Mucosa of descending colon (tissue), 3 donors: ENCODE measurements at regions not wholly inside any gene's neighbourhood (a gene's known extent, or its start where the extent isn't known, plus 50 kb on each side); places are given as distances from the start of the nearest gene placed in this dataset.

Source experiments
- ATAC-seq: fragments of 200-7000 bp; cut with Tn5 transposase; one replicate; pipeline ENCODE4 v1.9.1; 2020; ENCODE audit warnings: mild to moderate bottlenecking, moderate library complexity
- DNase-seq, 3 donors: peaks; one replicate each; pipeline ENCODE4 v3.0.0-alpha.2; 2020
- H3K36me3 ChIP-seq: fragments of 200-600 bp; one replicate; pipeline ENCODE4 v1.8.0; 2021; ENCODE audit warnings: low read depth, mild to moderate bottlenecking
- H3K4me1 ChIP-seq: fragments of 200-600 bp; one replicate; pipeline ENCODE4 v1.8.0; 2021; ENCODE audit warnings: low read depth, mild to moderate bottlenecking
- H3K4me3 ChIP-seq: fragments of 200-600 bp; one replicate; pipeline ENCODE4 v1.8.0; 2021; ENCODE audit warnings: mild to moderate bottlenecking
- H3K9me3 ChIP-seq: fragments of 200-600 bp; one replicate; pipeline ENCODE4 v1.8.0; 2021; ENCODE audit warnings: mild to moderate bottlenecking
- intact Hi-C, 2 donors: fragments of 100-400 bp; cut with DNase I in 1 of 2; cut with micrococcal nuclease in 1 of 2; formaldehyde crosslinking; loops; one replicate each; pipeline versions ENCODE4 v1.11.0 to v1.11.1; 2022; cut with DNase I, micrococcal nuclease
- TF ChIP-seq, protein P1 (sequence below): fragments of 200-600 bp; IDR thresholded peaks from one replicate; pipeline ENCODE4 v1.8.0; 2022; ENCODE audit warnings: antibody characterized with exemption, mild to moderate bottlenecking
- donor health status: DM: no; HTN: no; CAD: no; lungs with moderate emphysema.
- donor health status: DM: no; HTN: no; CAD: no.
- donor health status: DM: no; HTN: yes; CAD: no.

DNA sequence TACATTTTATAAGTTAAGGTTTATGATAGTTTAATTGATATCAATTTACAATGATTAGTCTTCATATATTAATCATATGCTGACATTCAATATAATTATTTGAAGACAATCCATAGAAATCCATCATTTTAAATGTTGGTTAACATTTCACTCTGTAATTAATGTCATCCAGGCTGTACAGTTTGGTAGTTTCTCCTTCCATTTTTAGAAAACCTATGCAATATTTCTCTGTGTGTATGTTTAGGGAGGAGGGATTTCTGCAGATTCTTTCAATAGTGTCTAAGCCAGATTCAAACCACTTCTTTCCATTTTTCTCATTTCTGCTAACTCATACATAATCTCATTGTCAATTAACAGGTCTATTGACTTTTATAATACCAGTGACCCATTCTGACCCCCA is 1159.0 kb upstream of the ATXN8OS start:
- intact Hi-C loops: no loop called here
- Histone ChIP-seq H3K9me3 (no peaks in the 10 kb centered on the region), H3K4me3 (no peak overlapping the region), H3K36me3 (no peaks in the 10 kb centered on the region), H3K4me1 (no peaks in the 10 kb centered on the region)
- DNase-seq (no peak), ATAC-seq (no peak)
- TF ChIP-seq, protein P1, sequence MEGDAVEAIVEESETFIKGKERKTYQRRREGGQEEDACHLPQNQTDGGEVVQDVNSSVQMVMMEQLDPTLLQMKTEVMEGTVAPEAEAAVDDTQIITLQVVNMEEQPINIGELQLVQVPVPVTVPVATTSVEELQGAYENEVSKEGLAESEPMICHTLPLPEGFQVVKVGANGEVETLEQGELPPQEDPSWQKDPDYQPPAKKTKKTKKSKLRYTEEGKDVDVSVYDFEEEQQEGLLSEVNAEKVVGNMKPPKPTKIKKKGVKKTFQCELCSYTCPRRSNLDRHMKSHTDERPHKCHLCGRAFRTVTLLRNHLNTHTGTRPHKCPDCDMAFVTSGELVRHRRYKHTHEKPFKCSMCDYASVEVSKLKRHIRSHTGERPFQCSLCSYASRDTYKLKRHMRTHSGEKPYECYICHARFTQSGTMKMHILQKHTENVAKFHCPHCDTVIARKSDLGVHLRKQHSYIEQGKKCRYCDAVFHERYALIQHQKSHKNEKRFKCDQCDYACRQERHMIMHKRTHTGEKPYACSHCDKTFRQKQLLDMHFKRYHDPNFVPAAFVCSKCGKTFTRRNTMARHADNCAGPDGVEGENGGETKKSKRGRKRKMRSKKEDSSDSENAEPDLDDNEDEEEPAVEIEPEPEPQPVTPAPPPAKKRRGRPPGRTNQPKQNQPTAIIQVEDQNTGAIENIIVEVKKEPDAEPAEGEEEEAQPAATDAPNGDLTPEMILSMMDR: no peak

DNA sequence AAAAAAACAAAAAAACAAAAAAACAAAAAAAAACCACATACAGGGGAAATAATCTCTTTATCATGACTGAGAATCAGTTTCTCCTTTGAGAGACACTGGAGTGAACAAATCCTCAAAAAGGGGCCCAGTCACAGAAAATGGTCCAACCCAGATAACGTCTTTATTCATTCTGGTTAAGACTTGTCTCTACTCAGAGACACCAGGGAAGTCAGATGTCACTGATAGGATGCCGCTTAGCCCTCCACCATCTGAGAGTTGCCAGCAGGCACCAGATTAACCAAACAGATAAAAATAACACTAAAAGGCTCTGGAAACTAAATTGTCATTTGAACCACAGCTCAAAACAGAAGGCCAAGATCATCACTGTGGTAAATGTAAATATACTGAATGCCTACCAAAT is 1163.4 kb upstream of the ATXN8OS start:
- Histone ChIP-seq H3K36me3 (no peaks in the 10 kb centered on the region), H3K4me1 (no peaks in the 10 kb centered on the region), H3K9me3 (no peaks in the 10 kb centered on the region), H3K4me3 (no peak overlapping the region)
- TF ChIP-seq, protein P1: no peak
- ATAC-seq (no peak), DNase-seq (no peak)
- intact Hi-C loops: no loop called here

DNA sequence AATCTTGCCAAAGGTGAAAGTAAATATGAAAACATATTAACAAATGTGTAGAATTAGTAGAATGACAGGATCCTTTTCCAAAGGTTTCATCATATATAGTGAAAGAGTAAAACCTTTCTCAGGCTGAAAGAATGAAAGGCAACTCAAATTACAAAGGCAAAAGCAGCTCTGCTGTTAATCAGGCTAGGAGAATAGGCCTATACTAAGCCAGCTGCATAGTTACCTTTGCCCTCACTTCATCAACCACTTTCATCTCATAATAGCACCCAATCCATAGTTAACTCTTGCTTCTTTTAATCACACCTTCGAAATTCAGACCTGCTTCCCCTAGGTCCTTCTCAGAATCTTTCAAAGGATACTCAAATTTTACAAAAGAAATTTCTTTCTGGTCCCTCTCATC is 1167.6 kb upstream of the ATXN8OS start:
- no peaks in the 10 kb centered on the region for H3K4me1 ChIP-seq
- H3K36me3 ChIP-seq: no peaks in the 10 kb centered on the region
- H3K9me3 ChIP-seq: no peaks in the 10 kb centered on the region
- TF ChIP-seq, protein P1: no peak
- intact Hi-C loops: no loop called here
- no peak for ATAC-seq
- no peak overlapping the region for H3K4me3 ChIP-seq
- no peak for DNase-seq

DNA sequence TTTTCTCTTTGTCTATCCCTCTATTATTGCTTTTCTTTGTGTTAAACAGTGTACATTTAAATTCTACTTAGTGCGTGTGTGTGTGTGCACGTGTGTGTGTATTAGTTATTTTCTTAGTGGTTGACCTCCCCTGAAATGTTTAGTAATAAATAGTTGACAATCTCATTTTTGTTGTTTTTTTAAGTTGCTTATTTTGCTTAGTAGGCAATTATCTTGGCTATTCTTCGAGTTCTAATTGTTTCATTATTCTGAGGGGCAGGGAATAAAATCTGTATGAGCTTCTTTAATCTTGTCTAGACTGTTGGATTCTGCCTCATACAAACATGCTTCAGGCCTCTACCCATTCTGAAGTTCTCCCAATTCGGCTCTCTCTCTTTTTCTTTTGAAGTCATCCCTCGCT is 1169.0 kb upstream of the ATXN8OS start:
- TF ChIP-seq, protein P1: no peak
- H3K4me1 ChIP-seq: no peaks in the 10 kb centered on the region
- no peaks in the 10 kb centered on the region for H3K36me3 ChIP-seq
- H3K4me3 ChIP-seq: no peak overlapping the region
- intact Hi-C loops: no loop called here
- ATAC-seq: no peak
- DNase-seq: no peak
- H3K9me3 ChIP-seq: no peaks in the 10 kb centered on the region

DNA sequence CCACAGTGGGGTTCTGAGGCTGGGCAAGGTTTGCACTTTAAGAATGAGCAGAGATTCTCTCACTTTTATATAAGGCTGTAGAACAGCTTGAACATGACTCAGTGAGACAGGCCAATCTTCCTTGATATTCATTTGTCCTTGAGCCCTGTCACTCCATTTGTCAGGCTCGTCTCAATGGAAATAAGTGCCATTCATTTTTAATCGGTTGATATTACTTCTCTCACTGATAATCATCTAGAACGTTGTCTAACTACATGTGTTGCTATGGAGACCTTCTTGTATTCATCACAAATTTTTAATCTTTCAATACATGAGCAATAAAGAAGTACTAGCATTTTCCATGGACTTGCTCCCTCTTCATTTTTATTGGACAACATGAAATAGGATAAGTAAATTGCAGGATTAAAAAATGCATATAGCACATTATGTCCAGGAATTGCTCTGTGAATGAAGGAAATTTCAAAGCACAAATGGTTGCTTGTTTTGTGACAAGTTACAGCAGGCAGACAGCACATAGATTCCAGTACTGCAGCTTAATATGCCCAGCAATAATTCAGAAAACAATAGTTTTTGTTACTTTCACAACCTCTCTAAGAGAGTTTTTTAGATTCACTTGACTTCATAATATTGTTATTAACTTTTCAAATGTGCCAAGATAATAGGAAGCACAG is 1178.4 kb upstream of the ATXN8OS start:
- no peak for DNase-seq
- no peak overlapping the region for H3K4me3 ChIP-seq
- H3K9me3 ChIP-seq: no peaks in the 10 kb centered on the region
- intact Hi-C loops: no loop called here
- TF ChIP-seq, protein P1: no peak
- no peaks in the 10 kb centered on the region for H3K4me1 ChIP-seq
- ATAC-seq: no peak
- no peaks in the 10 kb centered on the region for H3K36me3 ChIP-seq
